ENCODE measurements at regions not wholly inside any gene's neighbourhood (a gene's known extent, or its start where the extent isn't known, plus 50 kb on each side); places are given as distances from the start of the nearest gene placed in this dataset.

DNA sequence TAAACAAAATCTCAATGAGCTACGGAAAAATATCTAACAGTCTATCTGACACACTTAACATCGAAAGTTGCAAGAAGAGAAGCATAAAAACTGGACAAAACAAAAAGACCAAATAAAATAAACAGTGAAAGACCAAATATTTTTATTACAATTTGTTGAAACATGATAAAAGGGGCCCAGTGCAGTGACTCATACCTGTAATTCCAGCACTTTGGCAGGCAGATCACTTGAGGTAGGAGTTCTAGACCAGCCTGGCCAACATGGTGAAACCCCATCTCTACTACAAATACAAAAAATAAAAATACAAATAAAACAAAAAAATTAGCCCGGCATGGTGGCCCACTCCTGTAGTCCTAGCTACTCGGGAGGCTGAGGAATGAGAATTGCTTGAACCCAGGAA, 914.0 kb upstream of the ALCAM start:
- no peak overlapping the region for H3K4me3 ChIP-seq (ENCODE audit: low read length)
- H3K27ac Mint-ChIP-seq: no peak overlapping the region
- H3K9me3 Mint-ChIP-seq: peaks cover 7 to 28% of the 10 kb centered on the region in 2 donors
- H3K27me3 ChIP-seq (ENCODE audit: control insufficient read depth, insufficient read depth, low read length): no peaks in the 10 kb centered on the region
- ATAC-seq (no peak), DNase-seq (no peak)
- H3K36me3 Mint-ChIP-seq: no peaks in the 10 kb centered on the region
- no peaks in the 10 kb centered on the region for H3K9me3 ChIP-seq (ENCODE audit: control insufficient read depth, insufficient read depth, low read length)
- intact Hi-C loops (cut with micrococcal nuclease): no loop called here
- no peaks in the 10 kb centered on the region for H3K4me1 ChIP-seq (ENCODE audit: control insufficient read depth, insufficient read depth, low read length)
- 94% methylated on average over 3 of the region's 4 CpGs for WGBS (ENCODE audit: insufficient coverage)
- H3K4me3 Mint-ChIP-seq: no peak overlapping the region
- H3K27me3 Mint-ChIP-seq (ENCODE audit: low read depth in 2 of 2): no peaks in the 10 kb centered on the region
- TF ChIP-seq, protein P1, sequence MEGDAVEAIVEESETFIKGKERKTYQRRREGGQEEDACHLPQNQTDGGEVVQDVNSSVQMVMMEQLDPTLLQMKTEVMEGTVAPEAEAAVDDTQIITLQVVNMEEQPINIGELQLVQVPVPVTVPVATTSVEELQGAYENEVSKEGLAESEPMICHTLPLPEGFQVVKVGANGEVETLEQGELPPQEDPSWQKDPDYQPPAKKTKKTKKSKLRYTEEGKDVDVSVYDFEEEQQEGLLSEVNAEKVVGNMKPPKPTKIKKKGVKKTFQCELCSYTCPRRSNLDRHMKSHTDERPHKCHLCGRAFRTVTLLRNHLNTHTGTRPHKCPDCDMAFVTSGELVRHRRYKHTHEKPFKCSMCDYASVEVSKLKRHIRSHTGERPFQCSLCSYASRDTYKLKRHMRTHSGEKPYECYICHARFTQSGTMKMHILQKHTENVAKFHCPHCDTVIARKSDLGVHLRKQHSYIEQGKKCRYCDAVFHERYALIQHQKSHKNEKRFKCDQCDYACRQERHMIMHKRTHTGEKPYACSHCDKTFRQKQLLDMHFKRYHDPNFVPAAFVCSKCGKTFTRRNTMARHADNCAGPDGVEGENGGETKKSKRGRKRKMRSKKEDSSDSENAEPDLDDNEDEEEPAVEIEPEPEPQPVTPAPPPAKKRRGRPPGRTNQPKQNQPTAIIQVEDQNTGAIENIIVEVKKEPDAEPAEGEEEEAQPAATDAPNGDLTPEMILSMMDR (IDR thresholded peaks at IDR 0.05): no peak
- H3K4me1 Mint-ChIP-seq: no peaks in the 10 kb centered on the region
- H3K36me3 ChIP-seq (ENCODE audit: control insufficient read depth, insufficient read depth, low read length): no peaks in the 10 kb centered on the region
- no peak overlapping the region for H3K27ac ChIP-seq (ENCODE audit: low read length)

DNA sequence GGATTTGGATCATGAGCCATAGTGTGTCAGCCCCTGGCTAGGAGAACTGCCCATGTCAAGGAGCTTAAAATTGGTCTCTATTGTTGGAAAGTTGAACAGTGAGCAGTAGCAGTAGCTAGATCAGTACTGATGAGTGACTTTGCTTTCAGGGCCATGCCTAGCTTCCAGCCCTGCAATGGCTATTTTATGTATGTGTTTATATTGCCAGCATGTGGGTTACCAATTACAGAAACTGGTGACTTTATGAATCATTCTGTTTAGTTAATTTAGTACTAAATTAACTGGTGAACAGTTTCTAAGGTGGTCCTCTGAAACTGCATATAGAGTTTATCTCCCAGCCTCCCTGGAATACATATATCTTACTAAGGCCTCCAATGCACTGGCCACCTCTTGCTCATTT, 908.1 kb upstream of the ALCAM start:
- ATAC-seq (no peak), DNase-seq (no peak)
- no peak overlapping the region for H3K4me3 ChIP-seq (ENCODE audit: low read length)
- no peaks in the 10 kb centered on the region for H3K36me3 ChIP-seq (ENCODE audit: control insufficient read depth, insufficient read depth, low read length)
- H3K9me3 ChIP-seq (ENCODE audit: control insufficient read depth, insufficient read depth, low read length): no peaks in the 10 kb centered on the region
- Mint-ChIP-seq H3K27me3 (ENCODE audit: low read depth in 2 of 2) (no peaks in the 10 kb centered on the region), H3K36me3 (no peaks in the 10 kb centered on the region), H3K4me1 (no peaks in the 10 kb centered on the region), H3K27ac (no peak overlapping the region), H3K4me3 (no peak overlapping the region), H3K9me3 (peaks cover 13 to 20% of the 10 kb centered on the region in 2 donors)
- H3K4me1 ChIP-seq (ENCODE audit: control insufficient read depth, insufficient read depth, low read length): no peaks in the 10 kb centered on the region
- intact Hi-C loops (cut with micrococcal nuclease): no loop called here
- TF ChIP-seq, protein P1 (IDR thresholded peaks at IDR 0.05): no peak
- no peaks in the 10 kb centered on the region for H3K27me3 ChIP-seq (ENCODE audit: control insufficient read depth, insufficient read depth, low read length)
- H3K27ac ChIP-seq (ENCODE audit: low read length): no peak overlapping the region

DNA sequence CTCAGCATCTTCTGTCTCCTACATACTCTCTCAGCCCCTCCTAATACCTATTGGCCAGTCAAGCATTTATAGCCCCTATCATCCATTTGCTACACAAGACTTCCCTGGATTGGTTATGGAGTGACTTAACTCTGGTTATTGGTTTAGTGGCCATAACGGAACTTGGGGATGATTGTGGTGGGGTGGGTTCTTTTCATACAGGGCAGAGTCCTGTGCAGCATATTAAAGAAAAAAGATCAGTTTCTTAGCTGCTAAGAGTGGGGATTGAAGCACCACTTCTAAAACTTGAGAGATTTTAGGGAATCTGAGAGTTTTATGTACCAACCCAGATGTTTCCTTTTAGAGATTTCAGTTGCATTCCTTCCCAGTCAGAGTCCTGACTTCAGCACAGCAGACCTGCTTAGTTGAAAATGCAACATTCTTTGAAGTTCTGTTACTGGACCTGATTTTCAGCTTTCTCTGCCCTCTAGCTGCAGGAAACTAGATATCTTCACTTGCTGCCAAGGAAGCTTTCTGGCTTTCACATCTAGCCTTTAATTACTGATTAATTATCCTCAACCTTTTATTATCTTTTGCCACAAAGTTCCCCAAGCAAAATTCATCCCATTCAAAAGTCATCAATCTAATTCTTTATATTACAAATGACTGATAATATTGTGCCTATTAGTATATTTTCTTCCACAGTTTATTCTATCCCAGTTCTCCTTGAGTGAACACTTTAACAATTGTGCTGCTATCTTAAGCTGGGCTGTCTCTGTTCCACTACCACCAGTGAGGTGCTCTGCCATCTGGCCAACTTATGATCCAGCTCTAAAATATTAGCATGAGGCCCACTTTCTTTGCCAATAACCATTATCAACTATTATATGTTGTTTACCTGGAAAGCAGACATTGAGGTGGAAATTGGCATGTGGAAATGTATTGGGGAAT, 906.0 kb upstream of the ALCAM start:
- WGBS (ENCODE audit: insufficient coverage): 94% methylated on average over 1 of the region's 1 CpG
- H3K27me3 Mint-ChIP-seq (ENCODE audit: low read depth in 2 of 2): no peaks in the 10 kb centered on the region
- no peak for DNase-seq

More for the DNA sequence above, 906.0 kb upstream of the ALCAM start:
- Mint-ChIP-seq H3K36me3 (no peaks in the 10 kb centered on the region), H3K27ac (no peak overlapping the region), H3K4me3 (no peak overlapping the region), H3K4me1 (no peaks in the 10 kb centered on the region), H3K9me3 (peaks cover 17 to 23% of the 10 kb centered on the region in 2 donors)
- Histone ChIP-seq H3K27ac (ENCODE audit: low read length) (no peak overlapping the region), H3K27me3 (ENCODE audit: control insufficient read depth, insufficient read depth, low read length) (no peaks in the 10 kb centered on the region), H3K36me3 (ENCODE audit: control insufficient read depth, insufficient read depth, low read length) (no peaks in the 10 kb centered on the region), H3K4me3 (ENCODE audit: low read length) (no peak overlapping the region), H3K4me1 (ENCODE audit: control insufficient read depth, insufficient read depth, low read length) (no peaks in the 10 kb centered on the region), H3K9me3 (ENCODE audit: control insufficient read depth, insufficient read depth, low read length) (no peaks in the 10 kb centered on the region)
- TF ChIP-seq, protein P1 (IDR thresholded peaks at IDR 0.05): no peak
- no peak for ATAC-seq
- intact Hi-C loops (cut with micrococcal nuclease): no loop called here
